Neural cell (in vitro differentiated cells): ENCODE measurements at regions not wholly inside any gene's neighbourhood (a gene's known extent, or its start where the extent isn't known, plus 50 kb on each side); places are given as distances from the start of the nearest gene placed in this dataset.

ENCODE experiments used
- H2AFZ ChIP-seq: fragments of 200-600, 300-800 bp; sonication (generic), shearing (Covaris generic); 2 replicates; pipeline ENCODE4 v1.6.0; 2014; ENCODE audit warnings: low read depth, mild to moderate bottlenecking, antibody characterized with exemption, low read length, moderate library complexity
- H3F3A ChIP-seq: fragments of 200-600 bp; shearing (Covaris generic); 2 replicates; pipeline ENCODE4 v1.6.1; 2016; ENCODE audit warnings: mild to moderate bottlenecking, moderate library complexity, mixed read lengths, antibody characterized with exemption, low read length; ENCODE audit not compliant: insufficient read depth, poor library complexity, severe bottlenecking
- H3K27ac ChIP-seq: fragments of 200-600, 300-800 bp; sonication (generic), shearing (Covaris generic); 2 replicates; pipeline ENCODE4 v1.5.1; 2014; ENCODE audit warnings: mild to moderate bottlenecking, low read length, moderate library complexity
- H3K27me3 ChIP-seq: fragments of 300-800, 200-600 bp; sonication (generic), shearing (Covaris generic); 2 replicates; pipeline ENCODE4 v1.6.0; 2014; ENCODE audit warnings: mild to moderate bottlenecking, low read depth, low read length, moderate library complexity; ENCODE audit not compliant: insufficient read depth
- H3K36me3 ChIP-seq: fragments of 300-800, 200-600 bp; sonication (generic), shearing (Covaris generic); 2 replicates; pipeline ENCODE4 v1.5.1; 2014; ENCODE audit warnings: mild to moderate bottlenecking, antibody characterized with exemption, low read length, moderate library complexity; ENCODE audit not compliant: insufficient read depth
- H3K4me2 ChIP-seq: fragments of 300-800, 200-600 bp; sonication (generic), shearing (Covaris generic); 2 replicates; pipeline ENCODE4 v1.6.0; 2014; ENCODE audit warnings: mild to moderate bottlenecking, low read length
- H3K4me3 ChIP-seq: fragments of 300-800, 200-600 bp; sonication (generic), shearing (Covaris generic); 2 replicates; pipeline ENCODE4 v1.5.1; 2014; ENCODE audit warnings: mild to moderate bottlenecking, low read length, moderate library complexity
- H3K79me2 ChIP-seq: fragments of 200-600 bp; shearing (Covaris generic); replicated peaks from 2 replicates; pipeline ENCODE4 v1.6.0; 2014; ENCODE audit warnings: mild to moderate bottlenecking, low read length, moderate library complexity; ENCODE audit not compliant: insufficient read depth
- H3K9ac ChIP-seq: fragments of 300-800, 200-600 bp; sonication (generic), shearing (Covaris generic); 2 replicates; pipeline ENCODE4 v1.6.1; 2016; ENCODE audit warnings: mild to moderate bottlenecking, low read length, mixed read lengths
- H3K9me2 ChIP-seq: fragments of 200-600 bp; shearing (Covaris generic); 2 replicates; pipeline ENCODE4 v1.6.1; 2016; ENCODE audit warnings: mild to moderate bottlenecking, low read length, mixed read lengths; ENCODE audit not compliant: insufficient read depth
- H3K9me3 ChIP-seq: fragments of 200-600, 300-800 bp; sonication (generic), shearing (Covaris generic); 2 replicates; pipeline ENCODE4 v1.6.1; 2016; ENCODE audit warnings: mild to moderate bottlenecking, mixed run types, low read length, moderate library complexity, mixed read lengths
- H4K20me1 ChIP-seq: fragments of 200-600 bp; shearing (Covaris generic); 2 replicates; pipeline ENCODE4 v1.6.1; 2016; ENCODE audit warnings: mild to moderate bottlenecking, mixed run types; ENCODE audit not compliant: insufficient read depth
- EP300 ChIP-seq: fragments of 450-650 bp; conservative IDR thresholded peaks from 2 replicates; pipeline ENCODE4 v1.6.1; 2014; ENCODE audit warnings: antibody characterized with exemption, mild to moderate bottlenecking, moderate library complexity; ENCODE audit not compliant: poor library complexity, severe bottlenecking
- EZH2 ChIP-seq: fragments of 200-600, 300-800 bp; shearing (Covaris generic), sonication (generic); IDR thresholded peaks from 2 replicates; pipeline ENCODE4 v1.6.1; 2014; ENCODE audit warnings: antibody characterized with exemption, low read length, borderline replicate concordance, mild to moderate bottlenecking; ENCODE audit not compliant: insufficient read depth, poor library complexity, severe bottlenecking
- MXI1 ChIP-seq: fragments of 450-650 bp; conservative IDR thresholded peaks from 2 replicates; pipeline ENCODE4 v1.6.1; 2014; ENCODE audit warnings: antibody characterized with exemption, mild to moderate bottlenecking; ENCODE audit not compliant: poor library complexity, severe bottlenecking
- POLR2AphosphoS5 ChIP-seq: IDR thresholded peaks from 2 replicates; pipeline ENCODE4 v1.6.1; 2012
- RAD21 ChIP-seq: fragments of 450-650 bp; conservative IDR thresholded peaks from 2 replicates; pipeline ENCODE4 v1.6.1; 2014; ENCODE audit warnings: antibody characterized with exemption, mild to moderate bottlenecking, moderate library complexity
- SMC3 ChIP-seq: fragments of 450-650 bp; conservative IDR thresholded peaks from 2 replicates; pipeline ENCODE4 v1.6.1; 2014; ENCODE audit warnings: antibody characterized with exemption, mild to moderate bottlenecking, moderate library complexity; ENCODE audit not compliant: poor library complexity
- TAF1 ChIP-seq: IDR thresholded peaks from 2 replicates; pipeline ENCODE4 v1.6.1; 2012; ENCODE audit warnings: low read depth
- TF ChIP-seq, protein P1 (sequence below): IDR thresholded peaks from 2 replicates; pipeline ENCODE4 v1.6.1; 2012; ENCODE audit warnings: borderline replicate concordance
- TF ChIP-seq, protein P2 (sequence below): fragments of 450-650 bp; IDR thresholded peaks from 2 replicates; pipeline ENCODE4 v1.5.1; 2014; ENCODE audit warnings: antibody characterized with exemption, mild to moderate bottlenecking, moderate library complexity; ENCODE audit not compliant: poor library complexity, severe bottlenecking

DNA sequence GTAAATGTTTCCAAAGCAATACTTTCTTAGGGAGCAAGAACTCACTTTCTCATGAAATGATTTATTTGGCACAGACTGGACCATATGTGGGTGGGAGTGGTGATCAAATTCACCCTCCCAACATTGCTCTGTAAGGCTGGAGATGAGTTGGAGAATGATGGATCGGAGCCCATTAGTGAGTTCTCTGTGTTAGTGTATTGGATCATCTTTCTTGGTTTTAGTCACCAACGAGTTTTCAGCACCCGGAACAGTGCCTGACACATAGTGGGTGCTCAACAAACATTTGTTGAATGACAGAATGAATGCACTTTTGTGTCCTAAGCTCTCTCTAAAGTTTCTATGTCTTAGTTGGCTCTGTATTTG lies 104.5 kb upstream of the FAM20A start:
- H3K9me3 ChIP-seq: no peaks in the 10 kb centered on the region
- H2AFZ ChIP-seq: no peak overlapping the region
- no peak overlapping the region for H3K9ac ChIP-seq
- TF ChIP-seq, protein P1, sequence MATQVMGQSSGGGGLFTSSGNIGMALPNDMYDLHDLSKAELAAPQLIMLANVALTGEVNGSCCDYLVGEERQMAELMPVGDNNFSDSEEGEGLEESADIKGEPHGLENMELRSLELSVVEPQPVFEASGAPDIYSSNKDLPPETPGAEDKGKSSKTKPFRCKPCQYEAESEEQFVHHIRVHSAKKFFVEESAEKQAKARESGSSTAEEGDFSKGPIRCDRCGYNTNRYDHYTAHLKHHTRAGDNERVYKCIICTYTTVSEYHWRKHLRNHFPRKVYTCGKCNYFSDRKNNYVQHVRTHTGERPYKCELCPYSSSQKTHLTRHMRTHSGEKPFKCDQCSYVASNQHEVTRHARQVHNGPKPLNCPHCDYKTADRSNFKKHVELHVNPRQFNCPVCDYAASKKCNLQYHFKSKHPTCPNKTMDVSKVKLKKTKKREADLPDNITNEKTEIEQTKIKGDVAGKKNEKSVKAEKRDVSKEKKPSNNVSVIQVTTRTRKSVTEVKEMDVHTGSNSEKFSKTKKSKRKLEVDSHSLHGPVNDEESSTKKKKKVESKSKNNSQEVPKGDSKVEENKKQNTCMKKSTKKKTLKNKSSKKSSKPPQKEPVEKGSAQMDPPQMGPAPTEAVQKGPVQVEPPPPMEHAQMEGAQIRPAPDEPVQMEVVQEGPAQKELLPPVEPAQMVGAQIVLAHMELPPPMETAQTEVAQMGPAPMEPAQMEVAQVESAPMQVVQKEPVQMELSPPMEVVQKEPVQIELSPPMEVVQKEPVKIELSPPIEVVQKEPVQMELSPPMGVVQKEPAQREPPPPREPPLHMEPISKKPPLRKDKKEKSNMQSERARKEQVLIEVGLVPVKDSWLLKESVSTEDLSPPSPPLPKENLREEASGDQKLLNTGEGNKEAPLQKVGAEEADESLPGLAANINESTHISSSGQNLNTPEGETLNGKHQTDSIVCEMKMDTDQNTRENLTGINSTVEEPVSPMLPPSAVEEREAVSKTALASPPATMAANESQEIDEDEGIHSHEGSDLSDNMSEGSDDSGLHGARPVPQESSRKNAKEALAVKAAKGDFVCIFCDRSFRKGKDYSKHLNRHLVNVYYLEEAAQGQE: no peak
- no peak for TF ChIP-seq MXI1
- TF ChIP-seq SMC3: no peak
- no peak for TF ChIP-seq EP300
- TF ChIP-seq TAF1: no peak
- no peak for TF ChIP-seq POLR2AphosphoS5
- TF ChIP-seq, protein P2, sequence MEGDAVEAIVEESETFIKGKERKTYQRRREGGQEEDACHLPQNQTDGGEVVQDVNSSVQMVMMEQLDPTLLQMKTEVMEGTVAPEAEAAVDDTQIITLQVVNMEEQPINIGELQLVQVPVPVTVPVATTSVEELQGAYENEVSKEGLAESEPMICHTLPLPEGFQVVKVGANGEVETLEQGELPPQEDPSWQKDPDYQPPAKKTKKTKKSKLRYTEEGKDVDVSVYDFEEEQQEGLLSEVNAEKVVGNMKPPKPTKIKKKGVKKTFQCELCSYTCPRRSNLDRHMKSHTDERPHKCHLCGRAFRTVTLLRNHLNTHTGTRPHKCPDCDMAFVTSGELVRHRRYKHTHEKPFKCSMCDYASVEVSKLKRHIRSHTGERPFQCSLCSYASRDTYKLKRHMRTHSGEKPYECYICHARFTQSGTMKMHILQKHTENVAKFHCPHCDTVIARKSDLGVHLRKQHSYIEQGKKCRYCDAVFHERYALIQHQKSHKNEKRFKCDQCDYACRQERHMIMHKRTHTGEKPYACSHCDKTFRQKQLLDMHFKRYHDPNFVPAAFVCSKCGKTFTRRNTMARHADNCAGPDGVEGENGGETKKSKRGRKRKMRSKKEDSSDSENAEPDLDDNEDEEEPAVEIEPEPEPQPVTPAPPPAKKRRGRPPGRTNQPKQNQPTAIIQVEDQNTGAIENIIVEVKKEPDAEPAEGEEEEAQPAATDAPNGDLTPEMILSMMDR: no peak
- TF ChIP-seq EZH2: no peak
- TF ChIP-seq RAD21: no peak
- no peak overlapping the region for H3K27ac ChIP-seq
- H3K36me3 ChIP-seq: no peaks in the 10 kb centered on the region
- H3K4me3 ChIP-seq: no peak overlapping the region
- H3K79me2 ChIP-seq: no peaks in the 10 kb centered on the region
- H4K20me1 ChIP-seq: no peaks in the 10 kb centered on the region
- H3K27me3 ChIP-seq: no peaks in the 10 kb centered on the region
- no peaks in the 10 kb centered on the region for H3F3A ChIP-seq
- no peaks in the 10 kb centered on the region for H3K9me2 ChIP-seq
- H3K4me2 ChIP-seq: no peak overlapping the region

DNA sequence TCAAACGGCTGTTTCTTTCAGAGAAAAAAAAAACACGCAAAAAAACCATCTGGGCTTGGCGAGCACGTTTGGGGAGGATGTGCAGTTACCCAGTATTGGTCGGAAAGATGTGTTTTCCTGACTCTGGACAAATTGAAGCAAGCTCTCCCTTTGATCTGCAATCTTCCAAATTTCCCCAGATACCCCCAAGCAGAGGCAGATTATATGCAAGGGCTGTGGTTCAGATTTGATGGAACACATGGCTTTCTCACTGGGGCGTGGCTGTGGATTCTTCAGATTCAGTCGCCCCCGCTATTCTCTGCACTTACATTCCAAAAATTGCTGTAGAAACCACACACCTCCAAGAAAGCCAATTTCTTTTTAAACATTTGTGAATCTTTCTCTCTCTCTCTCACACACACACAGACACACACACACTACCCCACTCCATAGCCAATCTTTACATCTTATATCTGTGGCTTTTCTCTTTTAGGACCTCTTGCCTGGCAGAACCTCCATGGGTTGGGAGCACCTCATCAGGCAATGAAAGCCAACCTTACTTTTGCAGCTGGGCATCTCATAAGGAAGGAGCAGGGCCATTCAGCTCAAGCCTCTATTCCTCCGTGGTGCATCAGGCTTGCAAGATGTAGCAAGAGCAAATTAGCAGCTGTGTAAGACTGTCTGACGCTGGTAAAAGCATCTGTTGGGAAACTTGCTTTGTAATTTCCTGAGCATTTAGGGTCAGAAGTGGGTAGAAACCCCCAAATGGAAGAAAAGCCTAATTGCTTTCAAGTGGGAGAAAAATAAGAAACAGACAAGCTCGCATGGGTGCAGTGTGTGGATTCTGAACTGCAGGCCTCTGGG lies 103.9 kb upstream of the FAM20A start:
- Histone ChIP-seq H2AFZ (no peak overlapping the region), H3K4me3 (no peak overlapping the region), H3K9me3 (no peaks in the 10 kb centered on the region), H3K27ac (no peak overlapping the region), H3K27me3 (no peaks in the 10 kb centered on the region), H3K9me2 (no peaks in the 10 kb centered on the region), H3K36me3 (no peaks in the 10 kb centered on the region), H3F3A (no peaks in the 10 kb centered on the region), H3K4me2 (no peak overlapping the region), H3K79me2 (no peaks in the 10 kb centered on the region), H4K20me1 (no peaks in the 10 kb centered on the region), H3K9ac (no peak overlapping the region)
- TF ChIP-seq RAD21 (no peak), SMC3 (no peak), EZH2 (no peak), POLR2AphosphoS5 (no peak)
